ENCODE measurements at regions not wholly inside any gene's neighbourhood (a gene's known extent, or its start where the extent isn't known, plus 50 kb on each side); places are given as distances from the start of the nearest gene placed in this dataset.

GRCh38 chr10:83164156-83164555 is 975.2 kb upstream of the GHITM start:
- no peak for DNase-seq (ENCODE audit: low spot score)

DNA sequence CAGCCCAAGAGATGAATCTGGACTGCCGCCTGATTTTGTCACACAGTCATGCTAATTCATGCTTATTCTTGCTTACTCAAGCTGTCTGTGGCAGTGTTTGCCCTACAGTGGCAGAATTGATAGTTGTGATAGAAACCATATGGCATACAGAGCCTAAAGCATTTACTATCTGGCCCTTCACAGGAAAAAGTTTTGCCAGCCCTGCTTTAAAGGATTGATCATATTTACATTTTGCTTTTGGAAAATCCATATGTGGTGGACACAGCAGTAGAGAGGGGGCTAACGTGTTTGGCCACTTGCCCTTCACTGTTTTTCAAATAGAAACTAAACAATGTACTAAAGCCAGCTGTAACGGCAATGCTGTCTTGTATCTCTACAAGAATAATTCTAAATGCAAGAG is 974.0 kb upstream of the GHITM start:
- no peak for DNase-seq (ENCODE audit: low spot score)

GRCh38 chr10:83166344-83166743 is 973.0 kb upstream of the GHITM start:
- DNase-seq (ENCODE audit: low spot score): no peak

- no peak for DNase-seq (ENCODE audit: low spot score)
Measured at GRCh38 chr10:83167081-83167480, 972.2 kb upstream of the GHITM start.

DNA sequence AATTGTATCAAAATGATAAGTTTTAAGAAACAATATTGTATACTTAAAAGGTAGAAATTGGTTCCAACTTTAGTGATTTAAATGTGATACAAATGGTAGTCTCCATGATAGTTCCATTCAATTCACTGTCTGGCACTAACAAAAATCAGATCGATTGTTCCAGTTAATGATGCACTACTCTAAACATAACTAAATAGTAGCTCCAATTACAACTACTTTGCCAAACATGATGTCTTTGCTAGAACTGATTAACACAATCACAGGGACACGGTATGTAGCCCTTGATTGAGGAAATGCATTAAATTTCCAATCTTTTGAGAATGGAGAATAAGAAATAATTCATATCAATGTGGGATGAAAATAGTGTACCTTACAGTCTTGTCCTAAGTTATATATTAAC is 962.4 kb upstream of the GHITM start:
- no peak for DNase-seq (ENCODE audit: low spot score)

- DNase-seq (ENCODE audit: low spot score): no peak
Measured at GRCh38 chr10:83178526-83178925, 960.8 kb upstream of the GHITM start.

GRCh38 chr10:83179371-83179770 is 959.9 kb upstream of the GHITM start:
- no peak for DNase-seq (ENCODE audit: low spot score)

GRCh38 chr10:83182076-83182475 is 957.2 kb upstream of the GHITM start:
- no peak for DNase-seq (ENCODE audit: low spot score)

DNA sequence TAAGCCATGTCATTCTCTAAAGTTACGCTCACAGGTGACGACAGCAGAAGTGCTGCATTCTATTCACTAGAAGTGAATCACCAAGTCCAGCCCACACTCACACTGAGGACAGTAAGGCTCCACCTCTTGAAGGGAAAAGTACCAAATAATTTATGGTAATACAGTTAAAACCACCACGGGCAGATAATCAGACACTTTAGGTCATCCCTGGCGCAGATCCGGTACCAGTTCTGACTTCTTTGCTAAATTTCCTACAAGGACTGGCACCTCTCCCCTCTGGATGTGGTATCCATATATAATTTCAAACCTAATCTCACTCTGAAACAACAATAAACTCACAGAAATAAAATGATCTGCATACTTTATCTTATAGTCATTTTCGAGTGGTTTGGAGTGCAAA is 954.7 kb upstream of the GHITM start:
- DNase-seq (ENCODE audit: low spot score): no peak

- DNase-seq (ENCODE audit: low spot score): no peak
Measured at GRCh38 chr10:83190614-83191013, 948.7 kb upstream of the GHITM start.

- DNase-seq (ENCODE audit: low spot score): no peak
Measured at GRCh38 chr10:83193026-83193425, 946.3 kb upstream of the GHITM start.

GRCh38 chr10:83195021-83195420 is 944.3 kb upstream of the GHITM start:
- DNase-seq (ENCODE audit: low spot score): no peak

GRCh38 chr10:83199374-83199773 is 939.9 kb upstream of the GHITM start:
- DNase-seq (ENCODE audit: low spot score): no peak

DNA sequence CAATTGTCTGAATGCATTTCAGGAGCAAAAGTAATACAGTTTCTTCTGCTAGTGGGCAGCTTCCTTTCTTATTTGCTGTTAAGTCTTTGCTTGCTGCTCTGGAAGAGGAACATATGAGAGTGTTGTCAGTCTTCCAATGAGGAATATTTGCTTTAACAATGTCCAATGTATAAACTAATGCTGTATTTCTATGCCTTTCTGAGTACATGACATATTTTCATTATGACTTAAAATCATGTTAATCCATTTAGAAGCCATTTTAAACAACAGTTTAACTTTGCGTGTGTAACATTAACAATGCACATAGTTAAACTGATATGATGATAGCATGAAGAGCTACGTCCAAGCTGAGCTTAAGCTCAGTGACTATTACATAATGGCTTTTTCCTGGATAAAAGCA is 933.4 kb upstream of the GHITM start:
- no peak for DNase-seq (ENCODE audit: low spot score)

DNA sequence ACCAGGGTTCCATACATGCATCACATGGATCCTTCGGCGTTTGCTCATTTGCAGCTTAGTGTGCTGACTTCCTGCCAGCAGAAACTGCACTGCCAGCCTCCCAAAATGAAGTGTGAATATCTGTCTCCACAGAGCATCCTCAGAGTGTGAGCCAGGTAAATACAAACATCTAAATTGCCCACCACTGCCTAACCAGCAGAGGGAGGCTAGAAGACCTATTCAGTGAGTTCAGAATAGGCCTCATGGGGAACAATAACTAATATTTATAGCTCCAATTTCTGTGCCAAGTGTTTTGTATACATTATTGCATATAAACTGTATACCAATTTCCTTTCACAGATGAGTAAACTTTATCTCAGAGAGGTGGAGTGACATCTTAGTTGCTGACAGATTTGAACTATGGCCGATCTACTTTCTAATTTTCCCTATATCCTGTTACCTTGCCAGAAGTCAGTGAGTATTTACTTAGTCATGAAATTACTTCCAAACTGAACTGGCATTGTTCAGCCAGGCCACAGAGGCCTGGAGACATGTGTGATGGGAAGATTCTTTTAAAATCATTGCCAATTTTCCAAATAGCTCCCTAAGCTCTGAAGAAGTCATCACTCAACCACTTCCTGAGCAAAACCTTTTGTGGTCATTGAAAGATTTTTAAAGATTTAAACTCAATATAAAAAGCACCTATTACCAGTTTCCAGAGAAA is 926.5 kb upstream of the GHITM start:
- peak; percentile 60 for DNase-seq (ENCODE audit: low spot score)

- no peak for DNase-seq (ENCODE audit: low spot score)
Measured at GRCh38 chr10:83214136-83214535, 925.2 kb upstream of the GHITM start.

DNA sequence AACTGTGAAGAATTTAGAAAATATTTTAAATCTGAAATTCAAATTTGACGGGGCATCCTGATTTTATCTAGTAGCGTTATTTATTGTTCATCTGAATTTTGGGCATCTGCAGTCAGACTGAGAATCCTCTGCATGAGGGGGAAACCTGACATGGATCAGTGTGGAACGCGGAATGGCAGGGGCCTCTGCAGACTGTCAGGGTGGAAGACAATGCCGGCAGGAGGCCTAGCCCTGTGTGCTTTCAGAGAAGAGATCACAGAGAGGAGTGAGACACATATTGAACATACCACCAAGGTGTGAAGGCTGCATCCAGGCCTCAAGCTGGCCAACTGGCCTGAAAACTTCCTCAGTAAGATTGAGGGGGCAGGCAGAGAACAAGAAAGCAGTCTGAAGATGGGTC is 921.1 kb upstream of the GHITM start:
- no peak for DNase-seq (ENCODE audit: low spot score)

GRCh38 chr10:83222300-83222699 is 917.0 kb upstream of the GHITM start:
- no peak for DNase-seq (ENCODE audit: low spot score)

DNA sequence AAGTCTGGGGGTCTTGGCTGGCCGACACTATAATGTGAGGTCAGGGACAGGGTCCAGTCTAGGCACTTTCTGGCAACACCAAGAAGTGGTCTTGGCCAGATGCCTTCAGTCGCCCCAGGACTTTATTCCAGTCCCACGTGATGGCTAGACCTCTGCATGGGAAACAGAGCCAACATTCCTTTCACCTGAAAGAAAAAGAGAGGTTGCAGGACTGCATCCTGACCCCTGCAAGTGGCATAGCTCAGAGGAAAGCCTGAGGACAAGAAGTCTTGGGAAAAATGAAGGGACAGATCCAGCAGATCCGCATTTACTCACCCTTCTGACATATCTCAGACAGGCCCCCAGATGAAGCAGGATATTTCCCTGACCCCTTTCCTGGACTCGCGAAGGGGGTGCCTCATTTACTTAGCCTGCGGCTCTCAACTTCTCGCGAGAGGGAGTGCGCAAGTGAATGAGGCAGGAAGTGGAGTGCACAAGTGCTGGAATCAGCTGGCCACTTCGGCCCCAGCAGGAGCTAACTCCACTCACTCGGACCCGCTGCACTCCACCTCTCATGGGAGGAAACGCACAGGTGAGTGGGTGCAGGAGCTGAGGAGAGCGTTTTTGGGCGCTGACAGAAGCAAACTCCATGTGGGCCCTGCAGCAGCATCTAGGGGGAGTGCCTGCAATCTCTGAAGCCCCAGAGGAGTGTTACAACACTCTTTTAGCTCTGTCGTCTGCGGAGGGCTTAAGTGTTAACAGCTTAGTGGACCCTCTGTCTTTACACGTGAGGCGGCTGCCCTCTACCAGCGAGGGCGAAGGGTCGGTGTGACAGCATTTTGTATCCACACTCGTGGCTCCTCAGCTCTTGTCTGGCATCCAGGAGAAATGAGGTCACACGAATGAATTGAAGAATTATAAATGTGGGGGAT is 916.2 kb upstream of the GHITM start:
- DNase-seq (ENCODE audit: low spot score): no peak

DNA sequence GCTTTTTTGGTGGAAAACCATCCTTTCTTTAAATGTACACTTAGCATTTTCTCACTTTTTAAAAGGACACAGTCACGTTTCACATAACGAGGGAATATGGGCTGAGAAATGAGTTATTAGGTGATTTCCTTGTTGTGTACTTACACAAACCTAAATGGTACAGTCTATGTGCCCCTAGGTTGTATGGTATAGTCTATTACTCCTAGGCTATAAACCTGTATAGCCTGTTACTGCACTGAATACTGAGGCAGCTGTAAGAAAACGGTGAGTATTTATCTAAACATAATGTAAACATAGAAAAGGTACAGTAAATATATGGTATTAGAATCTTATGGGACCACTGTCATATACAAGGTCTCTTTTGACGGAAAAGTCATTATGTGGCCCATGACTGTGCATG is 913.5 kb upstream of the GHITM start:
- no peak for DNase-seq (ENCODE audit: low spot score)

DNA sequence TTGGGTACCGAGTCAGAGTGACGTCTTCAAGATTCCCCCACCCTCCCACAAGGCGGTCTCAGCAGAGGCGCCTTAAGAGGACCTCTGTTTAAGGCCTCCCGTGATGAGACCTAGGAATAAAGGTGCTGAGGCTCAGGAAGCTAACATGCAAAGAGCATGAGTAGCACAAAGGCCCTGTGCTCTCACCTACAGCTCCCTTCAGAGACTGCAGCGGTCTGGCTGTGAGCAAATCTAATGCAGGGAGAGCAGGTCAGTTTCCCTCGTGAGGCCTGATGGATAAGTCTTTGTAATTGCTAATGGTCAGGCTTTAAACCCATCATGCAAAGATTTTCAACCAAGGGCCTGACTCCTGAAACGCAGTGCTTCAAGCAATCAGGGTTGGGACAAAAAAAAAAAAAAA is 909.3 kb upstream of the GHITM start:
- no peak for DNase-seq (ENCODE audit: low spot score)

DNA sequence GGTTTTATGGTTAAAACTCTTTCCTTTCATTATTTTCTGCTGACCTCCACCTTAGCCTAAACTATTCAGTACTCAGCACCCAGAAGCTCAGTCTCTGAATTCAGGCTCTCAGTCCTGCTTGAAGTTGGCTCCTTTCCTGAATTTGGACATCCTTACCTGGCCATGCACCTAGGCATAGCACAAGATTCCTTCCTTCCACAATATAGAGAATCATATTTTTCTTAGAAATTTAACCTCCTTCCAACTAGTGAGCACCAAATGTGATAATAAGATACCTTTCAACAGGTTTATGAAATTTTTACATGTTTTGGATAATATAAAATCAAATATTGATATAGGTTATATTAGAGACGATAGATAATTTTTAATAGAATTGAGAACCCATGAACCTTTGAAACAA is 905.6 kb upstream of the GHITM start:
- no peak for DNase-seq (ENCODE audit: low spot score)

DNA sequence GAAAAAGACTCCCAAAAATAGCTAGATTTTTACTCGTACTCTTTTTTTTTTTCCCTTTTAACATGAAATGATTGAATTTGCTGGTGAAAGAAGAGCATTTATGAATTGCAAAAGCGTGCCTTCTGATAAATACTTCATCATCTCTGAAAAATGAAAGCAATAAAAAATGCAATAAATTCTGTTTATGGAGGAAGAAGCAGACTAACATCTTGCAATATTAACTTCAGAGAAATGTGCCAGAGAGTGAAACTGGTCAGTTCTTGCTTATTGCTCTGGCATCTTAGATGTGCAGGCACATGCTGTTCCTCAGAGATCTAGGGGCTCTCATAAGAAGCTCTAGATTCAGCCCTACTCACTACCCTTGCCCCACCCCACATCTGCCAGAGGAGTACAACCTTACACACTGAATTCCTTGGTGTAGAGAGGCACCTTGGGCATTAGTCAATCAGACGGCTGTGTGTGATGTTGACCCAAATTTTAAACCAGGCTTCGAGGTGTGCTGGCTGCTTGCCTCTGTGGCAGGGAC is 891.1 kb upstream of the GHITM start:
- no peak for DNase-seq (ENCODE audit: low spot score)
